Naive thymus-derived CD4-positive, alpha-beta T cell (primary cell): ENCODE measurements at regions not wholly inside any gene's neighbourhood (a gene's known extent, or its start where the extent isn't known, plus 50 kb on each side); places are given as distances from the start of the nearest gene placed in this dataset.

Experiments used
- ATAC-seq: fragments of 150-1000 bp; cut with Tn5 transposase; 2 replicates; pipeline ENCODE4 v1.10.0; 2021; ENCODE audit warnings: mild to moderate bottlenecking, moderate library complexity
- CTCF ChIA-PET: fragments of 350-600 bp; sonication (Branson Sonifier 250); formaldehyde crosslinking; loops from one replicate; lab custom pipeline; 2021; ENCODE audit warnings: antibody characterized with exemption; lab: Charles Lee
- POLR2A ChIA-PET: fragments of 350-600 bp; sonication (Branson Sonifier 250); formaldehyde crosslinking; loops from one replicate; lab custom pipeline; 2021; ENCODE audit warnings: antibody characterized with exemption, inconsistent platforms; lab: Charles Lee
- DNase-seq, 9 donors: peaks; one replicate each; pipeline versions ENCODE4 v3.0.0 to v3.0.0-alpha.2; 2020 to 2022; ENCODE audit warnings: mixed read lengths in 1 of 9
- H3K27ac ChIP-seq: one replicate; pipeline ENCODE4 v1.7.0; 2013; ENCODE audit warnings: mild to moderate bottlenecking, low read depth, low read length, moderate library complexity
- H3K27me3 ChIP-seq, 2 donors: one replicate each; pipeline ENCODE4 v1.7.0; 2013; ENCODE audit warnings: low read length in 2 of 2, mild to moderate bottlenecking in 2 of 2, moderate library complexity in 2 of 2; ENCODE audit not compliant: control insufficient read depth in 2 of 2, insufficient read depth in 2 of 2
- H3K36me3 ChIP-seq, 3 experiments: 1 replicate in 2 of 3; 2 replicates in 1 of 3; pipeline ENCODE4 v1.7.0; 2013; ENCODE audit warnings: low read length in 3 of 3, mild to moderate bottlenecking in 3 of 3, moderate library complexity in 1 of 3; ENCODE audit not compliant: insufficient read depth in 3 of 3, control insufficient read depth in 2 of 3
- H3K4me1 ChIP-seq, 2 donors: one replicate each; pipeline ENCODE4 v1.7.0; 2013; ENCODE audit warnings: low read length in 2 of 2, mild to moderate bottlenecking in 2 of 2, moderate library complexity in 1 of 2; ENCODE audit not compliant: control insufficient read depth in 2 of 2, insufficient read depth in 2 of 2
- H3K4me3 ChIP-seq: 2 replicates; pipeline ENCODE4 v1.7.0; 2013; ENCODE audit warnings: mild to moderate bottlenecking, low read length
- H3K9me3 ChIP-seq, 3 experiments: 1 replicate in 2 of 3; 2 replicates in 1 of 3; pipeline ENCODE4 v1.7.0; 2013; ENCODE audit warnings: low read length in 3 of 3; ENCODE audit not compliant: control insufficient read depth in 2 of 3
- H3K27ac Mint-ChIP-seq, 9 donors: one replicate each; pipeline ENCODE4 v1.8.0; 2020 to 2022; ENCODE audit warnings: mixed read lengths in 9 of 9, mild to moderate bottlenecking in 8 of 9, moderate library complexity in 5 of 9, inconsistent platforms in 2 of 9
- H3K27me3 Mint-ChIP-seq, 5 donors: one replicate each; pipeline ENCODE4 v1.8.0; 2021 to 2022; ENCODE audit warnings: mixed read lengths in 5 of 5, mild to moderate bottlenecking in 1 of 5
- H3K36me3 Mint-ChIP-seq, 5 donors: one replicate each; pipeline ENCODE4 v1.8.0; 2020 to 2022; ENCODE audit warnings: mixed read lengths in 5 of 5, mild to moderate bottlenecking in 3 of 5, inconsistent platforms in 1 of 5
- H3K4me1 Mint-ChIP-seq, 7 donors: one replicate each; pipeline ENCODE4 v1.8.0; 2020 to 2022; ENCODE audit warnings: mixed read lengths in 7 of 7, mild to moderate bottlenecking in 3 of 7, inconsistent platforms in 1 of 7
- H3K4me3 Mint-ChIP-seq, 10 donors: one replicate each; pipeline ENCODE4 v1.8.0; 2020 to 2022; ENCODE audit warnings: mild to moderate bottlenecking in 10 of 10, mixed read lengths in 10 of 10, moderate library complexity in 6 of 10, inconsistent platforms in 2 of 10
- H3K9me3 Mint-ChIP-seq, 11 donors: one replicate each; pipeline ENCODE4 v1.8.0; 2020 to 2022; ENCODE audit warnings: mixed read lengths in 11 of 11, mild to moderate bottlenecking in 4 of 11, inconsistent platforms in 1 of 11, moderate library complexity in 1 of 11
- intact Hi-C, 2 donors: fragments of 100-400 bp; cut with micrococcal nuclease; formaldehyde crosslinking; loops; one replicate each; pipeline ENCODE4 v1.15.1; 2023

GRCh38 chr2:21710031-21710430 is 586.3 kb downstream of the TDRD15 start:
- POLR2A ChIA-PET = no interaction called here
- no peak for DNase-seq
- CTCF ChIA-PET = no interaction called here
- no peaks in the 10 kb centered on the region for H3K4me1 ChIP-seq
- no peaks in the 10 kb centered on the region for H3K27me3 ChIP-seq
- Mint-ChIP-seq H3K27ac (no peak overlapping the region), H3K9me3 (peaks cover 0 to 44% (median 4%) of the 10 kb centered on the region in 11 donors), H3K36me3 (no peaks in the 10 kb centered on the region), H3K27me3 (no peaks in the 10 kb centered on the region), H3K4me3 (no peak overlapping the region), H3K4me1 (no peaks in the 10 kb centered on the region)
- no peak overlapping the region for H3K27ac ChIP-seq
- intact Hi-C loops = no loop called here
- H3K4me3 ChIP-seq = no peak overlapping the region
- H3K36me3 ChIP-seq = no peaks in the 10 kb centered on the region
- no peak for ATAC-seq
- H3K9me3 ChIP-seq = no peaks in the 10 kb centered on the region

- no peaks in the 10 kb centered on the region for H3K36me3 ChIP-seq
- no peak for ATAC-seq
- ChIA-PET POLR2A (no interaction called here), CTCF (no interaction called here)
- H3K27ac ChIP-seq = no peak overlapping the region
- no peak for DNase-seq
- Mint-ChIP-seq H3K27me3 (no peaks in the 10 kb centered on the region), H3K4me3 (no peak overlapping the region), H3K36me3 (no peaks in the 10 kb centered on the region), H3K9me3 (peaks cover 0 to 40% (median 4%) of the 10 kb centered on the region in 11 donors), H3K27ac (no peak overlapping the region), H3K4me1 (no peaks in the 10 kb centered on the region)
- H3K27me3 ChIP-seq = no peaks in the 10 kb centered on the region
- intact Hi-C loops = no loop called here
- no peaks in the 10 kb centered on the region for H3K9me3 ChIP-seq
- no peaks in the 10 kb centered on the region for H3K4me1 ChIP-seq
- H3K4me3 ChIP-seq = no peak overlapping the region
These were observed 586.7 kb downstream of the TDRD15 start for GRCh38 chr2:21710496-21710895.

- H3K36me3 ChIP-seq = no peaks in the 10 kb centered on the region
- POLR2A ChIA-PET = no interaction called here
- intact Hi-C loops = no loop called here
- H3K4me3 ChIP-seq = no peak overlapping the region
- H3K4me1 ChIP-seq = no peaks in the 10 kb centered on the region
- Mint-ChIP-seq H3K4me3 (no peak overlapping the region), H3K27me3 (no peaks in the 10 kb centered on the region), H3K27ac (no peak overlapping the region), H3K4me1 (no peaks in the 10 kb centered on the region), H3K36me3 (no peaks in the 10 kb centered on the region), H3K9me3 (peaks cover 2 to 31% (median 7%) of the 10 kb centered on the region in 11 donors)
- no peak overlapping the region for H3K27ac ChIP-seq
- DNase-seq = no peak
- no peak for ATAC-seq
- H3K27me3 ChIP-seq = no peaks in the 10 kb centered on the region
- no peaks in the 10 kb centered on the region for H3K9me3 ChIP-seq
- CTCF ChIA-PET = no interaction called here
These were observed 592.1 kb downstream of the TDRD15 start for GRCh38 chr2:21715887-21716286.

- H3K4me1 ChIP-seq = no peaks in the 10 kb centered on the region
- H3K27me3 Mint-ChIP-seq = no peaks in the 10 kb centered on the region
- intact Hi-C loops = no loop called here
These were observed 603.3 kb downstream of the TDRD15 start for GRCh38 chr2:21727101-21727500.

GRCh38 chr2:21728133-21728532 is 604.4 kb downstream of the TDRD15 start:
- Histone ChIP-seq H3K36me3 (no peaks in the 10 kb centered on the region), H3K27ac (no peak overlapping the region), H3K27me3 (no peaks in the 10 kb centered on the region), H3K9me3 (no peaks in the 10 kb centered on the region), H3K4me3 (no peak overlapping the region), H3K4me1 (no peaks in the 10 kb centered on the region)
- ChIA-PET POLR2A (no interaction called here), CTCF (no interaction called here)
- no peaks in the 10 kb centered on the region for H3K36me3 Mint-ChIP-seq
- H3K27me3 Mint-ChIP-seq = no peaks in the 10 kb centered on the region
- ATAC-seq (no peak), DNase-seq (no peak)
- no peaks in the 10 kb centered on the region for H3K4me1 Mint-ChIP-seq
- intact Hi-C loops = no loop called here
- H3K9me3 Mint-ChIP-seq = peaks cover 0 to 7% (median 2%) of the 10 kb centered on the region in 11 donors
- H3K27ac Mint-ChIP-seq = no peak overlapping the region
- no peak overlapping the region for H3K4me3 Mint-ChIP-seq

More at GRCh38 chr2:21727101-21727500, 603.3 kb downstream of the TDRD15 start:
- ChIA-PET POLR2A (no interaction called here), CTCF (no interaction called here)
- ATAC-seq = no peak
- Histone ChIP-seq H3K4me3 (no peak overlapping the region), H3K27ac (no peak overlapping the region), H3K27me3 (no peaks in the 10 kb centered on the region), H3K36me3 (no peaks in the 10 kb centered on the region), H3K9me3 (no peaks in the 10 kb centered on the region)
- H3K27ac Mint-ChIP-seq = no peak overlapping the region
- DNase-seq = no peak
- H3K4me1 Mint-ChIP-seq = no peaks in the 10 kb centered on the region
- peaks cover 0 to 7% (median 3%) of the 10 kb centered on the region in 11 donors for H3K9me3 Mint-ChIP-seq
- no peak overlapping the region for H3K4me3 Mint-ChIP-seq
- no peaks in the 10 kb centered on the region for H3K36me3 Mint-ChIP-seq

- intact Hi-C loops = no loop called here
- H3K27ac Mint-ChIP-seq = no peak overlapping the region
- ChIA-PET CTCF (no interaction called here), POLR2A (no interaction called here)
- ATAC-seq (no peak), DNase-seq (no peak)
- H3K4me3 ChIP-seq = no peak overlapping the region
- no peaks in the 10 kb centered on the region for H3K4me1 Mint-ChIP-seq
- H3K27me3 ChIP-seq = no peaks in the 10 kb centered on the region
- H3K27ac ChIP-seq = no peak overlapping the region
- H3K36me3 ChIP-seq = no peaks in the 10 kb centered on the region
- H3K9me3 Mint-ChIP-seq = peaks cover 0 to 5% (median 2%) of the 10 kb centered on the region in 11 donors
- no peaks in the 10 kb centered on the region for H3K36me3 Mint-ChIP-seq
- H3K4me1 ChIP-seq = no peaks in the 10 kb centered on the region
- H3K9me3 ChIP-seq = no peaks in the 10 kb centered on the region
- no peak overlapping the region for H3K4me3 Mint-ChIP-seq
- no peaks in the 10 kb centered on the region for H3K27me3 Mint-ChIP-seq
These were observed 606.4 kb downstream of the TDRD15 start for GRCh38 chr2:21730141-21730540.

GRCh38 chr2:21740484-21740883 is 616.7 kb downstream of the TDRD15 start:
- ATAC-seq (no peak), DNase-seq (no peak)
- Histone ChIP-seq H3K27me3 (no peaks in the 10 kb centered on the region), H3K36me3 (no peaks in the 10 kb centered on the region), H3K4me3 (no peak overlapping the region), H3K9me3 (no peaks in the 10 kb centered on the region), H3K27ac (no peak overlapping the region), H3K4me1 (no peaks in the 10 kb centered on the region)
- Mint-ChIP-seq H3K36me3 (no peaks in the 10 kb centered on the region), H3K4me1 (no peaks in the 10 kb centered on the region), H3K9me3 (peaks cover 0 to 27% (median 4%) of the 10 kb centered on the region in 11 donors), H3K27ac (no peak overlapping the region), H3K4me3 (no peak overlapping the region), H3K27me3 (no peaks in the 10 kb centered on the region)
- POLR2A ChIA-PET = no interaction called here
- intact Hi-C loops = no loop called here
- CTCF ChIA-PET = no interaction called here
